Astrocyte (in vitro differentiated cells and primary cell): ENCODE measurements at regions not wholly inside any gene's neighbourhood (a gene's known extent, or its start where the extent isn't known, plus 50 kb on each side); places are given as distances from the start of the nearest gene placed in this dataset.

Experiments
- DNase-seq: peaks from one replicate; pipeline ENCODE4 v3.0.0-alpha.2; 2010; ENCODE audit warnings: low read depth
- FAIRE-seq: peaks from 2 replicates; lab custom pipeline; 2011; peaks lifted over from hg19 to GRCh38; lab: Jason Lieb, UNC
- H2AFZ ChIP-seq: 2 replicates; pipeline ENCODE4 v1.6.0; 2012; ENCODE audit warnings: low read depth, low read length, inconsistent platforms
- H3K27ac ChIP-seq: 2 replicates; pipeline ENCODE4 v1.5.1; 2011; ENCODE audit warnings: low read depth, low read length, inconsistent platforms
- H3K27me3 ChIP-seq: 2 replicates; pipeline ENCODE4 v1.6.0; 2011; ENCODE audit warnings: low read length, inconsistent platforms; ENCODE audit not compliant: insufficient read depth
- H3K36me3 ChIP-seq: 2 replicates; pipeline ENCODE4 v1.5.1; 2011; ENCODE audit warnings: low read length, inconsistent platforms; ENCODE audit not compliant: insufficient read depth
- H3K4me1 ChIP-seq: 2 replicates; pipeline ENCODE4 v1.5.1; 2011; ENCODE audit warnings: low read length, inconsistent platforms; ENCODE audit not compliant: insufficient read depth
- H3K4me2 ChIP-seq: 2 replicates; pipeline ENCODE4 v1.6.0; 2012; ENCODE audit warnings: low read length, inconsistent platforms
- H3K4me3 ChIP-seq: 2 replicates; pipeline ENCODE4 v1.5.1; 2011; ENCODE audit warnings: low read depth, mild to moderate bottlenecking, low read length, inconsistent platforms; ENCODE audit not compliant: insufficient read depth
- H3K79me2 ChIP-seq: 2 replicates; pipeline ENCODE4 v1.6.0; 2012; ENCODE audit warnings: mild to moderate bottlenecking, low read length, inconsistent platforms; ENCODE audit not compliant: insufficient read depth
- H3K9ac ChIP-seq: 2 replicates; pipeline ENCODE4 v1.6.0; 2012; ENCODE audit warnings: mild to moderate bottlenecking, low read length, inconsistent platforms
- H3K9me3 ChIP-seq: 2 replicates; pipeline ENCODE4 v1.5.1; 2012; ENCODE audit warnings: low read depth, mild to moderate bottlenecking, low read length, inconsistent platforms; ENCODE audit not compliant: insufficient read depth
- H4K20me1 ChIP-seq: 2 replicates; pipeline ENCODE4 v1.6.0; 2012; ENCODE audit warnings: low read length, inconsistent platforms; ENCODE audit not compliant: insufficient read depth
- H3K27ac Mint-ChIP-seq: one replicate; pipeline ENCODE4 v1.8.0; 2021; ENCODE audit warnings: mild to moderate bottlenecking, mixed read lengths; ENCODE audit not compliant: unreplicated experiment
- H3K27me3 Mint-ChIP-seq: one replicate; pipeline ENCODE4 v1.8.0; 2021; ENCODE audit warnings: low read depth, mixed read lengths; ENCODE audit not compliant: unreplicated experiment
- H3K36me3 Mint-ChIP-seq: one replicate; pipeline ENCODE4 v1.8.0; 2021; ENCODE audit warnings: low read depth, mixed read lengths; ENCODE audit not compliant: unreplicated experiment
- H3K4me1 Mint-ChIP-seq: one replicate; pipeline ENCODE4 v1.8.0; 2021; ENCODE audit warnings: low read depth, mixed read lengths; ENCODE audit not compliant: unreplicated experiment
- H3K4me3 Mint-ChIP-seq: one replicate; pipeline ENCODE4 v1.8.0; 2021; ENCODE audit warnings: mild to moderate bottlenecking, moderate library complexity, mixed read lengths; ENCODE audit not compliant: unreplicated experiment
- H3K9me3 Mint-ChIP-seq: one replicate; pipeline ENCODE4 v1.8.0; 2021; ENCODE audit warnings: mild to moderate bottlenecking, mixed read lengths; ENCODE audit not compliant: unreplicated experiment
- EZH2 ChIP-seq: IDR thresholded peaks from 2 replicates; pipeline ENCODE4 v1.6.1; 2012; ENCODE audit warnings: mild to moderate bottlenecking, low read length, inconsistent platforms; ENCODE audit not compliant: insufficient read depth
- TF ChIP-seq, protein P1 (sequence below): IDR thresholded peaks from 2 replicates; pipeline ENCODE4 v1.5.1; 2011; ENCODE audit warnings: low read depth, mild to moderate bottlenecking, inconsistent platforms, low read length, moderate library complexity; ENCODE audit not compliant: insufficient read depth

DNA sequence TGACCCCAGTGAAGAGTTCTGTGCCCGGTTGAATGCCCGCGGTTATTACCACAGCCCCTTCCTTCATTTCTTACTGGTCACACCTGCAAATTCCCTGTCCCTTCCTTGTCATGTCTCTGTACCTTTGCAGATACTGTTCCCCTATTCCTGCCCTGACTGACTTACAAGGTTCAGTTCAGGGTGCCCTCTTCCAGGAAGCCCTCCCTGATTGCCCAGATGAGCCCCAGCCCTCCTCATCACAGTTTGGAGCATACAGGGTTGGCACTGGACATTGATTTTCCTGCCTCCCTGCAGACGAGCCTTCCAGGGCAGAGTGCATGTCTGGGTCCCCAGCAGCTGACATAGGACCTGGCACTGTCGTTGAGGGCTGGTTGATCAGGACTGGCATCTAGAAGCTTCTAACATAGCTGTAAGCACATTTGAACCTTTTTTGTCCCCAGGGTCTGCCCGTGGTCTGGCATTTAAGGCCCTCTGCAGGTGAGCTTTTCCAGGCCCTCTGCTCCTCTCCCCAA lies 70.4 kb upstream of the SHISAL1 start:
- peaks cover 3% of the 10 kb centered on the region for H3K9me3 ChIP-seq
- H3K4me3 Mint-ChIP-seq = no peak overlapping the region
- H3K4me2 ChIP-seq = no peak overlapping the region
- H3K27me3 Mint-ChIP-seq = peaks cover 65% of the 10 kb centered on the region
- no peaks in the 10 kb centered on the region for H3K4me1 ChIP-seq
- H3K27ac Mint-ChIP-seq = no peak overlapping the region
- H3K27me3 ChIP-seq = peaks cover 44% of the 10 kb centered on the region
- no peaks in the 10 kb centered on the region for H3K4me1 Mint-ChIP-seq
- no peaks in the 10 kb centered on the region for H3K36me3 Mint-ChIP-seq
- H4K20me1 ChIP-seq = no peaks in the 10 kb centered on the region
- no peak overlapping the region for H2AFZ ChIP-seq
- H3K27ac ChIP-seq = no peak overlapping the region
- H3K9me3 Mint-ChIP-seq = no peaks in the 10 kb centered on the region
- FAIRE-seq = no peak
- H3K79me2 ChIP-seq = no peaks in the 10 kb centered on the region
- no peak for DNase-seq
- TF ChIP-seq, protein P1, sequence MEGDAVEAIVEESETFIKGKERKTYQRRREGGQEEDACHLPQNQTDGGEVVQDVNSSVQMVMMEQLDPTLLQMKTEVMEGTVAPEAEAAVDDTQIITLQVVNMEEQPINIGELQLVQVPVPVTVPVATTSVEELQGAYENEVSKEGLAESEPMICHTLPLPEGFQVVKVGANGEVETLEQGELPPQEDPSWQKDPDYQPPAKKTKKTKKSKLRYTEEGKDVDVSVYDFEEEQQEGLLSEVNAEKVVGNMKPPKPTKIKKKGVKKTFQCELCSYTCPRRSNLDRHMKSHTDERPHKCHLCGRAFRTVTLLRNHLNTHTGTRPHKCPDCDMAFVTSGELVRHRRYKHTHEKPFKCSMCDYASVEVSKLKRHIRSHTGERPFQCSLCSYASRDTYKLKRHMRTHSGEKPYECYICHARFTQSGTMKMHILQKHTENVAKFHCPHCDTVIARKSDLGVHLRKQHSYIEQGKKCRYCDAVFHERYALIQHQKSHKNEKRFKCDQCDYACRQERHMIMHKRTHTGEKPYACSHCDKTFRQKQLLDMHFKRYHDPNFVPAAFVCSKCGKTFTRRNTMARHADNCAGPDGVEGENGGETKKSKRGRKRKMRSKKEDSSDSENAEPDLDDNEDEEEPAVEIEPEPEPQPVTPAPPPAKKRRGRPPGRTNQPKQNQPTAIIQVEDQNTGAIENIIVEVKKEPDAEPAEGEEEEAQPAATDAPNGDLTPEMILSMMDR = no peak
- TF ChIP-seq EZH2 = no peak
- H3K36me3 ChIP-seq = no peaks in the 10 kb centered on the region
- H3K9ac ChIP-seq = no peak overlapping the region
- no peak overlapping the region for H3K4me3 ChIP-seq

DNA sequence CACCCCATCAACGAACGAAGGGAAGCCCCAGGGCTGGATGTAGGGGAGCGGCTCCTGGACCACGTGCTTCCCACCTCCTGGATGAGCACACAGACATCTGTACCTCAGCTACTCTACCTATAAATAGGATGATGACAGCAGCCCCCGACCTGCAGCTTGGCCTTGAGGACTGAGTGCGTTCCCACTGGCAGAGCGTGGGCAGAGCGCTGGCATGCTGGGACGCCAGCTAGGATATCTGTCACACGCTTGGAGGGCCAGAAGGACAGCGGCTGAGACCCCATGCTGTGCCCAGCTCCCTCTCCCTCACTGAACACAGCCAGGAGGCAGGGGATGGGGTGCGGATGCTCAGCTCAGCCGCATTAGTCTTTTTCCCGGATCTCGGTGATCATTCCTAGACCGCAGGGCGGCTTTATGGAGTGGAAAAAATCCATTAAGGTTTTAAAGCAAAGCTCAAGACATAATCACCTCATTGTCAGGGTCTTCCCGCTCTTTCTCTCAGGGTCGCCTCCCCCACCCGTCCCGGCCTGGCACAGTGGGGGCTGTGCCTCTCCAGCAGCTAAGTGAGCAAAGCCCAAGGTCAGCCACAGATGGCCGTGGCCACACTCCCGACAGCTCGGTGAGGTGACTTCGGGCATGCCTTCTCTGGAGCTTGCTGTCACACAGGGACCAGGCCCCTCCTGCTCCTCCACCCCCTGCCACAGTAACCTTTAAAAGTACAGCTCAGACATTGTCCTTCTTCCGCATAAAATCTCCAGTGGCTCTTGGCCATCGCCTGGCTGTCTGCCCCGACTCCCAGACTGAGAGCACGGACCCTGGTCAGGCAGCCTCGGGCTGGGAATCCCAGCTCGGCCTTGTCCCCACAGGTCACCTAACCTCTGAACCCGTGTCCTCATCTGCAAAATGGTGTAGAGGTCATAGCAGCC lies 69.6 kb upstream of the SHISAL1 start:
- FAIRE-seq (no peak), DNase-seq (no peak)
- Histone ChIP-seq H3K9me3 (peaks cover 3% of the 10 kb centered on the region), H3K27me3 (peaks cover 43% of the 10 kb centered on the region), H3K9ac (no peak overlapping the region), H3K4me2 (no peak overlapping the region), H3K27ac (no peak overlapping the region), H3K36me3 (no peaks in the 10 kb centered on the region), H3K4me1 (no peaks in the 10 kb centered on the region), H2AFZ (peak overlapping the region; percentile 26), H3K79me2 (no peaks in the 10 kb centered on the region), H3K4me3 (no peak overlapping the region), H4K20me1 (no peaks in the 10 kb centered on the region)
- Mint-ChIP-seq H3K27me3 (peaks cover 62% of the 10 kb centered on the region), H3K4me3 (no peak overlapping the region), H3K36me3 (no peaks in the 10 kb centered on the region), H3K9me3 (peaks cover 2% of the 10 kb centered on the region), H3K27ac (no peak overlapping the region), H3K4me1 (no peaks in the 10 kb centered on the region)
- no peak for TF ChIP-seq EZH2
- TF ChIP-seq, protein P1 = no peak

- Histone ChIP-seq H3K4me3 (no peak overlapping the region), H3K27me3 (peaks cover 39% of the 10 kb centered on the region), H3K4me2 (no peak overlapping the region), H3K27ac (no peak overlapping the region), H4K20me1 (no peaks in the 10 kb centered on the region), H3K4me1 (no peaks in the 10 kb centered on the region), H3K9me3 (peaks cover 3% of the 10 kb centered on the region), H3K9ac (no peak overlapping the region), H2AFZ (no peak overlapping the region), H3K79me2 (no peaks in the 10 kb centered on the region), H3K36me3 (no peaks in the 10 kb centered on the region)
- Mint-ChIP-seq H3K36me3 (no peaks in the 10 kb centered on the region), H3K27me3 (peaks cover 57% of the 10 kb centered on the region), H3K4me3 (no peak overlapping the region), H3K27ac (no peak overlapping the region), H3K4me1 (no peaks in the 10 kb centered on the region), H3K9me3 (peaks cover 2% of the 10 kb centered on the region)
- no peak for DNase-seq
- TF ChIP-seq, protein P1 = no peak
- TF ChIP-seq EZH2 = no peak
- FAIRE-seq = no peak
Observed at GRCh38 chr22:44381761-44382115, 69.0 kb upstream of the SHISAL1 start.
